GM10248 (cell line): ENCODE measurements at regions not wholly inside any gene's neighbourhood (a gene's known extent, or its start where the extent isn't known, plus 50 kb on each side); places are given as distances from the start of the nearest gene placed in this dataset.

Source experiments
- CTCF ChIA-PET: fragments of 300-600 bp; sonication (Branson Sonifier 250); formaldehyde crosslinking; extraction: SDS; loops from one replicate; lab custom pipeline; 2021; ENCODE audit warnings: antibody characterized with exemption; lab: Yijun Ruan, JAX
- POLR2A ChIA-PET: fragments of 350-650 bp; sonication (Branson Sonifier 250); formaldehyde crosslinking; extraction: SDS; loops from one replicate; lab custom pipeline; 2020; ENCODE audit warnings: antibody characterized with exemption; lab: Yijun Ruan, JAX
- DNase-seq: peaks from one replicate; pipeline ENCODE4 v3.0.0; 2012; ENCODE audit errors: extremely low spot score
- CTCF ChIP-seq: IDR thresholded peaks from 2 replicates; pipeline ENCODE4 v1.5.1; 2012; ENCODE audit warnings: mild to moderate bottlenecking, low read depth; ENCODE audit errors: extremely low read depth, missing control alignments, control extremely low read depth

GRCh38 chr15:77742127-77742526, 109.4 kb upstream of the LINGO1 start:
- no peak for DNase-seq
- TF ChIP-seq CTCF, result no peak
- ChIA-PET POLR2A (no interaction called here), CTCF (interaction anchor here (1.6 kb wide), 1 partner anchor 109 kb away, joined by 3 read pairs; the partner anchor contains the start of gene LINGO1)

GRCh38 chr15:77741106-77741505, 108.4 kb upstream of the LINGO1 start:
- ChIA-PET CTCF (interaction anchor here (0.9 kb wide), 1 partner anchor 21 kb away, joined by 3 read pairs; no protein-coding TSS in a partner anchor), POLR2A (no interaction called here)
- no peak for TF ChIP-seq CTCF
- no peak for DNase-seq

GRCh38 chr15:77739591-77740378, 107.1 kb upstream of the LINGO1 start:
- ChIA-PET CTCF (interaction anchor here (1.0 kb wide), 1 partner anchor 11 kb away, joined by 3 read pairs; no protein-coding TSS in a partner anchor), POLR2A (no interaction called here)
- DNase-seq, result no peak
- TF ChIP-seq CTCF, result no peak

GRCh38 chr15:77738441-77739302, 106.0 kb upstream of the LINGO1 start:
- ChIA-PET POLR2A (no interaction called here), CTCF (interaction anchor here (1.0 kb wide), 1 partner anchor 10 kb away, joined by 3 read pairs; no protein-coding TSS in a partner anchor)
- TF ChIP-seq CTCF, result no peak
- no peak for DNase-seq

DNA sequence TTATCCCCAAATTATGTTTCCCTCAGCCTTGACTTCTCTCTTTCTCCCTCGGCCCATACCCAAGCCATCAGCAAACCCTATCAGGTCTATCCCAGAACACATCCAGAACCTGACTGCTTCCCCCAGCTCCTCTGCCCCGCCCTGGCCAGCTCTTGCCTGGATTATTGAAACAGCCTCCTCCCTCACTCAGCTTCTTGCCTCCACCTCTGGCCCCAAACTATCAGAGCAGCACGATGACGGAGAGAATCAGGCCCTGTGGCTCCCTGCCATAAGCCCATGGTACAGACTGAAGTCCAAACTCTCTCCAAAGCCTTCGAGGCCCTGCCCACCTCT, 105.3 kb upstream of the LINGO1 start:
- ChIA-PET POLR2A (no interaction called here), CTCF (no interaction called here)
- no peak for DNase-seq
- no peak for TF ChIP-seq CTCF

DNA sequence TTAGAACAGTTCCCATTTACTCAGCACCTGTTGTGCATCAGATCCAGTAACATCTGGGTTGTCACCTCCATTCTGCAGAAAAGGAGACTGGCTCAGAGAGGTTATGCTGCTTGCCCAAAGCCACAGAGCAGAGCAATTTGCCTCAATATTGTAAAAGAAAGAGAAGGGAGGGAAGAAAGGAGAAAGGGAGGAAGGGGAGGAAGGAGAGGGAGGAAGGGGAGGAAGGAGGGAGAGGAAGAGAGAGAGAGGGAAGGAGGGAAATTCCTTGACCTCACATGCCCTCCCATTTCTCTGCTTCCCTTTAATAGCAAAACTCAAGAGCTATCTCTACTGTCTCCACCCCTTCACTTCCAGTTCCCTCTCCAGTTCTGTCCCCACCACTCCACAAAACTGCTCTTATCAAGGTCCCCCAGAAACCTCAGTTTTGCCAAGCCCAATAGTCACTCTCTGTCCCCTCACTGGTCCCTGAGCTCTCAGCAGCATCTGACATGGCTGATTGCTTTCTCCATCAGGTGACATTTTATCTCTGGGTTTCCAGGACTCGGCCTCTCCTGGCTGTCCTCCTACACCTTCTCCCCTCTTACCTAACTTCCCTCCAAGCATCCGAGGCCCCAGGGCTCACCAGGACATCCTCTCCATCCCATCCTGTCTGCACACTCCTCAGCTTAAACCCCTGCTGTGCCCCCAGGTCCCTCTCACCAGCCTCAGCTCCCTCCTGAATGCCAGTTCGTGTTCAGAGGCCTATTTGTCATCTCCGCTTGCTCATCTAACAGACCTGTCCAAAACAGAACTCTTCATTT, 104.7 kb upstream of the LINGO1 start:
- TF ChIP-seq CTCF, result no peak
- ChIA-PET CTCF (no interaction called here), POLR2A (no interaction called here)
- no peak for DNase-seq
